Gastrocnemius medialis (tissue), 4 donors: ENCODE measurements at regions not wholly inside any gene's neighbourhood (a gene's known extent, or its start where the extent isn't known, plus 50 kb on each side); places are given as distances from the start of the nearest gene placed in this dataset.

Experiments used
- ATAC-seq, 2 donors: fragments of 150-250 bp; one replicate each; pipeline ENCODE4 v1.9.1; 2016
- DNase-seq, 2 donors: peaks; one replicate each; pipeline ENCODE4 v3.0.0-alpha.2; 2019
- H3K27ac ChIP-seq, 4 donors: fragments of 200-600 bp; sonication (generic); 1 replicate in 1 of 4; 2 replicates in 3 of 4; pipeline ENCODE4 v1.5.1; 2016 to 2018; ENCODE audit warnings: mild to moderate bottlenecking in 2 of 4, moderate library complexity in 1 of 4
- H3K27me3 ChIP-seq, 3 donors: fragments of 200-600 bp; sonication (generic) in 2 of 3; 1 replicate in 1 of 3; 2 replicates in 2 of 3; pipeline versions ENCODE4 v1.5.1 to v1.6.0; 2016 to 2019; ENCODE audit warnings: mild to moderate bottlenecking in 1 of 3, moderate library complexity in 1 of 3
- H3K36me3 ChIP-seq, 2 donors: fragments of 200-600 bp; sonication (generic) in 1 of 2; one replicate each; pipeline ENCODE4 v1.5.1; 2017 to 2018
- H3K4me1 ChIP-seq, 2 donors: fragments of 200-600 bp; sonication (generic) in 1 of 2; one replicate each; pipeline ENCODE4 v1.5.1; 2016 to 2017; ENCODE audit warnings: mild to moderate bottlenecking in 2 of 2
- H3K4me3 ChIP-seq, 4 donors: fragments of 200-600 bp; sonication (generic) in 3 of 4; 1 replicate in 1 of 4; 2 replicates in 3 of 4; pipeline ENCODE4 v1.5.1; 2016 to 2019; ENCODE audit warnings: mild to moderate bottlenecking in 2 of 4
- H3K9me3 ChIP-seq, 3 donors: fragments of 200-600 bp; sonication (generic) in 2 of 3; 1 replicate in 1 of 3; 2 replicates in 2 of 3; pipeline ENCODE4 v1.5.1; 2016 to 2019
- CTCF ChIP-seq, 5 experiments: fragments of 450-650 bp in 3 of 5; fragments of 200-600 bp in 2 of 5; sonication (generic) in 2 of 5; IDR thresholded peaks in 4 of 5; conservative IDR thresholded peaks in 1 of 5; 1 replicate in 4 of 5; 2 replicates in 1 of 5; pipeline ENCODE4 v1.5.1; 2016 to 2019; ENCODE audit warnings: antibody characterized with exemption in 5 of 5, mild to moderate bottlenecking in 3 of 5, moderate library complexity in 3 of 5
- POLR2A ChIP-seq, 2 donors: fragments of 450-650 bp; IDR thresholded peaks; one replicate each; pipeline ENCODE4 v1.6.1; 2017; ENCODE audit warnings: antibody characterized with exemption in 2 of 2, mild to moderate bottlenecking in 2 of 2, moderate library complexity in 2 of 2
- in situ Hi-C, 4 donors: fragments of 200-750 bp; cut with MboI; loops; one replicate each; pipeline versions ENCODE4 v1.15.0 to v1.8.0; 2017; ENCODE audit warnings: low sequenced_read_pairs in 4 of 4
- intact Hi-C: fragments of 100-400 bp; cut with DNase I; formaldehyde crosslinking; loops from one replicate; pipeline ENCODE4 v1.15.1; 2023; ENCODE audit warnings: low total_unique reads

- Histone ChIP-seq H3K4me1 (no peaks in the 10 kb centered on the region), H3K36me3 (no peaks in the 10 kb centered on the region), H3K27ac (no peak overlapping the region), H3K4me3 (no peak overlapping the region), H3K9me3 (no peaks in the 10 kb centered on the region), H3K27me3 (no peaks in the 10 kb centered on the region)
- no peak for DNase-seq
- intact Hi-C loops = no loop called here
- ATAC-seq = no peak
- in situ Hi-C loops = no loop called here
- no peak for TF ChIP-seq POLR2A (IDR thresholded peaks at IDR 0.05)
- TF ChIP-seq CTCF (IDR thresholded peaks at IDR 0.05 in 4 of 5, conservative IDR thresholded peaks at IDR 0.05 in 1 of 5) = no peak
Observed at GRCh38 chr7:24039991-24040624, 243.9 kb upstream of the NPY start.

- no peaks in the 10 kb centered on the region for H3K4me1 ChIP-seq
- TF ChIP-seq CTCF (IDR thresholded peaks at IDR 0.05 in 4 of 5, conservative IDR thresholded peaks at IDR 0.05 in 1 of 5) (no peak), POLR2A (IDR thresholded peaks at IDR 0.05) (no peak)
- DNase-seq = no peak
- H3K36me3 ChIP-seq = no peaks in the 10 kb centered on the region
- no peak overlapping the region for H3K4me3 ChIP-seq
- in situ Hi-C loops = no loop called here
- no peak overlapping the region for H3K27ac ChIP-seq
- H3K9me3 ChIP-seq = no peaks in the 10 kb centered on the region
- ATAC-seq = no peak
- H3K27me3 ChIP-seq = no peaks in the 10 kb centered on the region
- intact Hi-C loops = no loop called here
Observed at GRCh38 chr7:24042028-24042427, 242.0 kb upstream of the NPY start.

- no peak overlapping the region for H3K27ac ChIP-seq
- H3K36me3 ChIP-seq = no peaks in the 10 kb centered on the region
- H3K27me3 ChIP-seq = no peaks in the 10 kb centered on the region
- no peak for ATAC-seq
- no peak overlapping the region for H3K4me3 ChIP-seq
- intact Hi-C loops (no loop called here), in situ Hi-C loops (no loop called here)
- no peak for TF ChIP-seq CTCF (IDR thresholded peaks at IDR 0.05 in 4 of 5, conservative IDR thresholded peaks at IDR 0.05 in 1 of 5)
- TF ChIP-seq POLR2A (IDR thresholded peaks at IDR 0.05) = no peak
- H3K4me1 ChIP-seq = no peaks in the 10 kb centered on the region
- H3K9me3 ChIP-seq = no peaks in the 10 kb centered on the region
- DNase-seq = no peak
Observed at GRCh38 chr7:24049296-24049695, 234.7 kb upstream of the NPY start.

- Histone ChIP-seq H3K27ac (no peak overlapping the region), H3K4me1 (no peaks in the 10 kb centered on the region), H3K36me3 (no peaks in the 10 kb centered on the region), H3K4me3 (no peak overlapping the region), H3K9me3 (no peaks in the 10 kb centered on the region), H3K27me3 (no peaks in the 10 kb centered on the region)
- in situ Hi-C loops = no loop called here
- ATAC-seq (no peak), DNase-seq (no peak)
- intact Hi-C loops = no loop called here
- TF ChIP-seq POLR2A (IDR thresholded peaks at IDR 0.05) = no peak
- TF ChIP-seq CTCF (IDR thresholded peaks at IDR 0.05 in 4 of 5, conservative IDR thresholded peaks at IDR 0.05 in 1 of 5) = no peak
Observed at GRCh38 chr7:24050991-24051560, 232.9 kb upstream of the NPY start.

GRCh38 chr7:24051651-24052050, 232.3 kb upstream of the NPY start:
- H3K9me3 ChIP-seq = no peaks in the 10 kb centered on the region
- DNase-seq = no peak
- H3K27ac ChIP-seq = no peak overlapping the region
- in situ Hi-C loops = no loop called here
- intact Hi-C loops = no loop called here
- no peaks in the 10 kb centered on the region for H3K27me3 ChIP-seq
- TF ChIP-seq CTCF (IDR thresholded peaks at IDR 0.05 in 4 of 5, conservative IDR thresholded peaks at IDR 0.05 in 1 of 5) (no peak), POLR2A (IDR thresholded peaks at IDR 0.05) (no peak)
- H3K4me3 ChIP-seq = no peak overlapping the region
- no peaks in the 10 kb centered on the region for H3K36me3 ChIP-seq
- ATAC-seq = no peak
- no peaks in the 10 kb centered on the region for H3K4me1 ChIP-seq
